Activated T-cell treated with anti-CD3 and anti-CD28 coated beads for 48 hours (primary cell): ENCODE measurements at regions not wholly inside any gene's neighbourhood (a gene's known extent, or its start where the extent isn't known, plus 50 kb on each side); places are given as distances from the start of the nearest gene placed in this dataset.

Experiments
- DNase-seq: peaks from one replicate; pipeline ENCODE4 v3.0.0-alpha.2; 2020; ENCODE audit warnings: low read depth

DNA sequence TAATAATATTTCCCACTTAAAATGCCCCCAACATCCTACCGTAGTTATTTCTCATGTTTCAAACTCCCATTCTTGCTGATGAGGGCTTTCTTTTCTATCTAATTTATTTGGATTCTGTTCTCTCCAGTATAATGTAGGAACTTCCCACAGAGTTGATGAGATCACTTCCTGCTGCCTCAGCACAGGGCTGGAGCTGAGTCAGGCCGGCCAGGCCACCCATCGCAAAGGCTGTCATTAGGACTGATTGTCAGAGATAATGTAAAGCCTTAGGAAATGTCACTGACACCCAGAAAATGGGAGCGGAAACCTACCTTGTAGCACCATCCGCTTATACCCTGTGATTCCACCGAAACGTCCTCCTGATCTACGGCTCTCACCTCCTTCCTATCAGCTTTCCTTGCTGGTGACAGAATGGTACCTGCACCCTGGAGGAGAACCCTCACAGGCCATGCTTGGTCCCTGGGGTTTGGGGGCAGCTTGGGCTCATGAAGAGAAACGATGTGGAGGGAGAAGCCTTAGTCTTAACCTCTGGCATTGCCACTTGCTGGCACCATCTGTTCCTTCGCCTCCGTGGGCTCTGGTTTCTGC is 672.8 kb upstream of the ID2 start:
- DNase-seq, result no peak

DNA sequence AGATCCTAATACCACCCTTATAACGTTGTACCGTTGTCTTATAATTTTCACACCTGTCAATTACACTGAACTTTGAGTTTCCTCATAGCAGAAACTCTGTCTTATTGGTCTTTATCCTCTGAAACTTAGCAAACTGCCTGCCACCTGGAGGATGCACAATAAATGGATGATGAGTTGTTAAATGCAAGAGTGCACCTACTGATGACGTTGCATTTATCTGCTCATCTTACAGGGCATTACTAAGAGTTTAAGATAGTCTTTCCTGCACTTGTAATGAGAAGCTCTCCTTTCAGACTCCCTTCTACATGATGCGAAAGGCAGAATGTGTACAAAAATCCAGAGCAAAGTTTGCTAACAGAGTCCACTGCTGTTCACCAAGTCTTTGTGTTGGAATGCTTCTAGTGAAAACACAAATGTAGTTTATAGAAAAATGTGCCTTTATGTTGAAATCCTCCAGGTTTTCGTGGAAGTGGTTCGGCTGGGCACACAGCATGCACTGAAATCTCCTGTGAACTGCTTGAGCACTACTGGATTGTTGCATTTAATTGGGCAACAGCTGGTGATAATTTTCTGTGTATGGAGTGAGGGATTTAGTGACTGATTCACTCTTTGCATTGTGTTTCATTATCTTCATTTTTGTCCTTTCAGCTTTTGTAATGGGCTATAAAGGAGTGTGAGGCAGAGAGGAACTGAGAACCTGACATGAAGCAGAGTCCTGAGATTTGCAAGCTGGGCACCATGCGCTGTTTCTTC is 665.8 kb upstream of the ID2 start:
- no peak for DNase-seq

DNA sequence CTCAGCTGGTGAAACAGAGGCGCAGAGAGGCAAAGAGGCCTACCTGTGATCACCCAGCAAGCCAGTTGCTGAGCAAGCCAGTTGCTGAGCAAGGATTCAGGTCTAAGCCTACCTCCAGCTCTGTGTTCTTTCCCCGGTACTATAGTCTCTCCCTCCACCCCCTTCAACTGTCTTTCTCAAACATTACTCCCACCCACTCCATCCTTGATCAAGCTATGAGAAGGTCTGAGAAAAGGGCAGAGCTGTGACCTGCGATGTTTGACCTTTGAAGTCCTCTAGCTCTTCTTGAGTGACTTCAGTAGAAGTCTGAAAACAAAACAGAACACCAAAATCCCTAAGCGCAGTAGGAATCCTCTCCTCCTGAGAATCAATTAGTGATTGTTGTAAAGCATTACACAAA is 665.2 kb upstream of the ID2 start:
- no peak for DNase-seq

DNA sequence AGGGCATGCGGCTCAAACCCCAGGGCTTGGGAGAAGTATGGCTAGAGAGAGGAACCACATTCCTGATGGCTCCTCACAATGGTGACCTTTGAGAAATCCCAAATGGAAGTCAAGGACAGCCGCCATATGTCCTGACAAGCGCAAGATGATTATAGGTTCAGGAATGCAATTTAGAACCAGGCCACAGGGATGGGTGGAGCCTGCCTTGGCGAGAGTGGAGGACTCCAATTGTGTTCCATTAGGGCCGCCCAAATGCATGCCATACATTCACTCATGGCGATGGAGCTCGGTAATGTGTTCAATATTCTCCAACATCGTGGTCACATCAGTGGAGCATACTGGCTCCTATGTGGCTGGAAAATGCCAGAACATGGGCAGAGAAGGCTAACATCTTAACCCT is 662.9 kb upstream of the ID2 start:
- no peak for DNase-seq

DNA sequence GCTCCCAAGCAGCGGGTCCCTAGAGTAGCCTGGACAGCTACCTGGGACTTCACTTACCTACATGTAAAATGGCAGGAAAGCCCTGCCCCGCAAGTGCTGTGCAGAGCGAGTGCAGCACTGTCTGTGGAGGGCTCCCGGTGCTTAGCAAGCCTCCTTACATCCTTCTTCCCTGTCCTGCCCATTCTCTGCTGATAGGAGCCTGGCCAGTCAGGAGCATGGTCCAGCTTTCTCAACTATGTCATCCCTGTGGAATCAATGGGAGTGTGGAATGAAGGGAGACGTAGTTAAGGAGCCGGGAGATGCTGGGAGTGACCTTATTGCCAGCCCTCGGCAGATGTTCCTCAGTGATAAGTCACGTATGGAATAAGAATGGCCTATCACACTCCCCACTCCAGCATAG is 661.9 kb upstream of the ID2 start:
- no peak for DNase-seq

DNA sequence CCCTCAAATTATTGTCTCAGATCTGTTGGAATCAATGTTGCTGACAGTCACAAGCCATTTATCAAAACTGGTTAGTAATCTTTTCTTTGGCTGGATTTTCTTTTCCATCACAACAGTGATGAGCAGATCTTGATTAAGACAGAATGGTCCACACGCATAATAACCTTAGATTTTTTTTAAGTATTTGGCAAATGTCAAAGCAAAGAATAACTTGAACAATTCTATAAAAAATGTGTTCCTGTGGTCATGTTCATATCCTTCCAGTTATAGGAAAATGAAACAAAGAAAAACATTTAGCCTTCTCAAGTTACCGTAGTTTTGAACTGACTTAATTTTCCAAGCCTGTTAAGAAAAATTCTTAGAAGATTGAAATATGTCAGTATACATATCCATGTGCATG is 659.9 kb upstream of the ID2 start:
- DNase-seq, result no peak

DNA sequence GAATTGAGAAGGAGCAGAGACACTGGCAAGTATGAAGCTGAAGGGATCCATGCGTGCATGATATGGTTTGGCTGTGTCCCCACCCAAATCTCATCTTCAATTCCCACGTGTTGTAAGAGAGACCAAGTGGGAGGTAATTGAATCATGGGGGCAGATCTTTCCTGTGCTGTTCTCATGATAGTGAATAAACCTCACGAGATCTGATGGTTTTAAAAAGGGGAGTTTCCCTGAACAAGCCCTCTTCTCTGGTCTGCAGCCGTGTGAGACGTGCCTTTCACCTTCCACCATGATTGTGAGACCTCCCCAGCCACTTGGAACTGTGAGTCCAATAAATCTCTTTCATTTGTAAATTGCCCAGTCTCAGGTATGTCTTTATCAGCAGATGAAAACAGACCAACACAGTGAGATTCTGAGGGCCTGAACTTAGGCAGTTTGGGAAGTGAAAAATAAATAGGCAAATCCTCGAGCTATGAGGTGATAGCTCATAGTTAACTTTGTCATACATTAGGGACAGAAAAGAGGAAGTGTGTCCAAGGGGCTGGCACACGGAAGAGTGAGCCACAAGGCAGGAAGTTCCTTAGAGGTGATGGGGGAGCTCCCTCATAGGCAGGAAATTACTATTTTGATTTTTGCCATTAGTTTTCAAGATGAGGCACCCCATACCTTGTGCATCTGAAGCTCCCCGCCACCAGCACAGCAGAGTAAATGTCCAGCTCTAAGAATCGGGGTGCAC is 658.8 kb upstream of the ID2 start:
- DNase-seq, result no peak

DNA sequence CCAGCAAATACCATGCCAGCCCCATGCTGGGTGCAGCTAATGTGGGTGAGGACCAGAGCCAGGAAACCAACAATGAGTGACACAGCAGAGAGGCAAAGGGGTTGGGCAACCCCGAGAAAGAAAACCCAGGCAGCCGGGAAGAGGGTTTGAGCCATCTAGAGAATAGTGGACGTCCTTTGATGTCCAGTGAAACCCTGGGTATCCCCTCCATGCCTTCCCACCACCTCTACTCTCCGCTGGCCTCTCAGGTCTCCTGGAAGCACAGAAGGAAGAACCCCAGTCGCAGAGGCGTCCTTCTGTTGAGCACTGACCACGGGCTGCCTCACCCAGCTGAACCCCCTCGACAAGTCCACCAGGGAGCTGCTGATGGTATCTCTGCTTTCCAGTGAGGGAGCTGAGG is 657.4 kb upstream of the ID2 start:
- no peak for DNase-seq

DNA sequence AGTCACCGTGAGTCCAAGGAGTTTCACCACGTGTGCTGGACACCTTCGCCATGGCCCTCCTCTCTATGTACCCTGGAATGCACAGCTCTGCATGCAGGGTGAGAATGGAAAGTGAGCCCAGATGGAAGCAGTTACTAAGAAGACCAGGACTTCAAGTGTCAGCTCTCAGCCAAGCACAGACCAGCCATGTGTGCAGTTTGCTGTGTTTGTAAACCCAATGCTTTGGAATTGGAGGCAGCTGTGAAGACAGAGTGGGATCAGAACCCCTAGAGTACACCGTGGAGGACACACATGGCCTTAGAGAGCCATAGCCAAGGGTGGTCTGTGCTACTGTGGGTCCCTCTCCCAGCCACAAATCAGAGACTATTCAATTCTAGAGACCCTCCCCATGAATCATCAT is 655.5 kb upstream of the ID2 start:
- no peak for DNase-seq

DNA sequence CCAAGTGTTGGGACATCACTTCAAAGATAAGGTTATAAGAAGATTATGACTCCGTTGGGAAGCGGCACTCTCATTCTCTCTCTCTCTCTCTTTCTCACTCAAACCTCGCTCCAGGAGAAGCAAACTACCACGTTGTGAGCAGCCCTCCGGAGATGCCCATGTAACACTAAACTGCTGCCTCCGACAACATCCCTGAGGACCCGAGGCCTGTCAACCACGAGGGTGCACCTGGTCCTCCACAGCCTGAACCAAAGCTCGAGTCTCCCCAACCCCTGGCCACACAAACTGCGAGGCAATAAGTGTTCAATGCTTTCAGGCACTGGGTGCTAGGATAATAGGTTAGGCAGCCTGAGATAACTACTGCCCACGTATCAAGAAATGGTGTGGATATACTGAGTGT is 654.5 kb upstream of the ID2 start:
- no peak for DNase-seq

DNA sequence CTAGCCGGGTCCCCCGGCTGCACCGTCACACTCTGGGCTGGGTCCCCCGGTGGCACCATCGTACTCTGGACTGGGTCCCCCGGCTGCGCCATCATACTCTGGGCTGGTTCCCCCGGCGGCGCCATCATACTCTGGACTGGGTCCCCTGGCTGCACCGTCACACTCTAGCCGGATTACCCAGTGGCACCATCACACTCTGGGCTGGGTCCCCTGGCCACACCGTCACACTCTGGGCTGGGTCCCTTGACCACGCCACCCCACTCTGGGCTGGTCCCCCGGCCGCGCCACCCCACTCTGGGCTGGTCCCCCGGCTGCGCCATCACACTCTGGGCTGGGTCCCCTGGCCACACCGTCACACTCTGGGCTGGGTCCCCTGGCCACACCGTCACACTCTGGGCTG is 653.8 kb upstream of the ID2 start:
- no peak for DNase-seq

DNA sequence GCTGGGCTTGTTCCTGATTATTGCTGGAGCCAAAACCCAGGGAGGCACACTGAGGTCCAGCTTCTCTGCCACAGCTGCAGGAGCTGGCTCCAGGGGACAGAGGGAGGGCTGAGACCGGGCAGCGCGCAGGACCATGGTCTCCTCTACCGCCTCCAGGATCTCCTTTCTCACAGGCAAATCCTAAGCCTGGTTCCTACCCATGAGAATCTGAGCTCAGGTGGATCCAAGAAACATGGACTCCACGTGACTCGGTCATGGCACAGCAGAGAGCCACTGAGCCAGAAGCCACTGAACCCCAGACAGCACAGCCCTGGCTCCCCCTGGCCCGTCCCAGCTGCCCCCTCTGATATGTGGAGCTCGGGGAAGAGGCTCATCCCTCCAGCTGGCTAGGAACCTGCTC is 653.4 kb upstream of the ID2 start:
- DNase-seq, result no peak

DNA sequence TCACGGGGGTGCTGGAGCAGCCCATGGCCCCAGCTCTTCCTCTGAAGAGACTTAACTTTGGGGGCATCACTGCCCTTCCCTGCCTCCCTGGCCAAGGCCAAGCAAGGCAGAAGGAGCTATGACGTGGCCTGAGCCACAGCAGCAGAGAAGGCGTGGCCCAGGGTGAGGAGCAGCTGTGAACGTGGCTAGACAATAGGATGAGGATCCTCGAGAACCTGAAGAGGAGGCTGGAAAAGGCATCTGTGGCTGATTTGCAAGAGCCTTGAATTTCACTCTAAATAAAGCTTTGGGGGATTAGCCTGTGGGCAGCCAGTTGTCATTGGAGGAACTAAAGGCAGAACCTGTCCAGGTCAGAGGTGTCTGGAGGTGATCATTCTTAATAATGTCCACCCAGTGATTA is 652.9 kb upstream of the ID2 start:
- no peak for DNase-seq

DNA sequence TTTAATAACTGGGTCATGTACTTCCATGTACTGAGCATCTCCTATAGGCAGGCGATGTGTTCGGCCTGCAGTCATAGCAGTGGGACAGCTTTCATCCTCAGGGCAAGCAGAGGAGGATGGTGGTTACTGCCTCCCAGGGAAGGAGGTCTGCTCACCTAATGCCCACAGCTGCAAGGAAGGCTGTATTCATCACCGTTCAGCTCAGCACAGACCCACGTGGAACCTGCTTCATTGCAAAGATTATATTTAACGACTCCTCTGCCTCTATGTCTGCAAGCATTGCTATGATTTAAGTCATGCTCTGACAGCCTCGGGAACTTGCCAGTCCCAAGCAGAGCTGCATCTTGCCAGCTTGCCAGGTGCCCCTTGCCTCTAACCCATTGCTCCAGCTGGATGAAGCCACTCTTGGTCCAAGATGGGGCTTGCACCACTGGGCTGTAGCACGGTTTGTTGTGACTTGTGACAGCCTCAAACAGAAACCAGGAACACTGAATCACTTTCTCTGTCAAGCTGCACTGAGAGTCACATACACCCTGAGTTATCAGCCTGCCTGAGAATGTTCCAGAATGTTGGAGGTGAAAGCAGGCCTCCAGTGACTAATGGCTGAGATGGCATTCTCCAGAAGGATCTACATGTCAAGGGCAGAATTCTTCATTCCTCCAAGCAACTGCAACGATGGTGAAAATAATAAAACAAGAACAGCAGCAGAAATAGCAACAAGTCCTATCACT is 651.1 kb upstream of the ID2 start:
- no peak for DNase-seq

DNA sequence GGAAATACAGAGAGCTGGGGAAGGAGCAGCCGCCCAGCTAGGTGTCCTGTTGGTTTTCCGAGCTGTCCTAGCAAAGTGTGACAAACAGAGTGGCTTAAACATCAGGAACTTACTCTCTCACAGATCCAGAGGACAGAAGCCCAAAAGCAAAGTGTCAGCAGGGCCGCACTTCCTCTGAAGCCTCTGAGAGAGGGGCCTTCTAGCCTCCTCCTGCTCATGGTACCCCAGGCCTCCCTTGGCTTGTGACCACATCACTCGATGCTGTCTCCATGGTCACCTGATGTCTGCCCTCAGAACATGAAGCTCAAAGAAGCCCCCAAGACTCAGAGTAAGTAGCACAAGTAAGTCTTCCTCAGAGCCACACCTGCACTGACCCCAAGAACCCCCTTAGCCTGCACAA is 650.5 kb upstream of the ID2 start:
- DNase-seq, result no peak

DNA sequence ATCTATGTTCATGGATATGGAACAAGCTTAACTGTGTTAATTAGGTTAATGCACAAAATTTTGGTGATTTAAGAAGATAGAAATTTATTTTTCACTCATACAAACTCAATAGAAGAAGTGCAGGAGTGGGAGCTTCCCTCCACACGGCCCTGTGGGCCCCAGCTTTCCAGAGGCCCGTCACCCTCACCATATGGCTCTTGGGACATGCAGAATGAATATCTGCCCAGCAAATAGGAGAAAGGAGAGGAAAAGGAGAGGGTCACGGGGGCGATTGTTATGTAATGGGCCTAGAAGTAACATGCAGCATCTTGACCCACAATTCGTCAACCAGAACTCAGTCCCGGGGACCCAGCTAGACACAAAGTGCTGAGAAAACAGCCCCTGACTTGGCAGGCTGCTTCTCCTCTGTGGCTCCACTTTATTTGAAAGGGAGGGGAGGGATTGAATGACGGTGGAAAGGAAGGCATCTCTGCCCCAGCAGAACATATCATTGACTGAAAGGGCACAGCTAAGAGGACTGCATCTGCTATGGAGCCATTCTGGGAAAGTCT is 648.2 kb upstream of the ID2 start:
- no peak for DNase-seq

DNA sequence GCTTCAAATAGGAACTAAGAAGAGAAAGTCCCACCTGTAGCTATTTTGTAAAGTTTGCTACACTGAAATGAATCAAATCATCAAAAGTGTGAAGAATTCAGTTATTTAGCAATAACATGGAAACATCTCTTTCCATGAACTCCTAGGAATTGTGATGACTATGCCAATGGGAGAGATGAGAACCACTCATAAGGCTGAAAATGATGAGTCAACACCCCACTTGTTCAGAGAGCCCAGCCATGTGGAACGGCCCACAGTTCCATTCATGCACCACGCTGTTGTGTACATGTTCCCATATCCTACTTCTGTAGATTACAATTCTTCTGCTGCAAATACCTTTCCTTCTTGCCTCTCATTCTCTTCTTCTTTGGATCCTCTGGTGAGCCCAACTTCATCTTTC is 645.5 kb upstream of the ID2 start:
- DNase-seq, result no peak

DNA sequence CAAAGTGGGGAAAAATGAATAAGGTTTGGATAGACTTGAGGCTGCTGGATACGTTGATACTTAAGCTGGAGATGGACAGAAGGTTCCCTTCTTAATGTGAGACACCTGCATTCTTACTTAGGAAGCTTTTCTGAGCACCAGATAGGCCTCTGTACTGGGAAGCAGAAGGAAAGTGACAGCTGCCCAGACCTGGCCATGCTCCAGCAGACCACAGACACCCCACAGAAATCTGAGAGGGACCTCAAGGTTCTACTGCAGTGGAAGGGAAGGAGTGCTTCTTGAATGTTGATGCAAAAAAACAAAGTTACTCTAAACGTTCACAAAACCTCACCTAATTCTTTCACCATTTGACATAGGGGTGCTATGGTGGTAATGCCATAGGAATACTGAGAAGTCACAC is 642.1 kb upstream of the ID2 start:
- DNase-seq, result no peak

DNA sequence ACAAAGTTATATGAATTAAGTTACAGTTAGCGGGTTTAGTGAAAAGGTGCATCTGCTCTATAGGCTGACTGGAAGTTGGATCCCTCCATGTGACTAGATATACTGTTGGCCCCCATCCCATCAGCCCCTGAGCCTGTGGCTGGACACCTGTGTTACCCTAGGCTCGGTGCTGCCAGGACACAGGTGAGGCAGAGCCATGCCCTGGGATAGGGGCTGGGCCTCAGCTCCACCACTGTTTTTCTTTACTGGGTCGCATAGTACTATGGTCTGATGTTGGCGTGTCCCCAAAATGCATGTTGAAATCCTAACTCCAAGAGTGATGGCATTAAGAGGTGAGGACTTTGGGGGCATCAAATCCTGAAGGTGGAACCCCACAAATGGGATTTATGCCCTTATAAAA is 638.6 kb upstream of the ID2 start:
- no peak for DNase-seq

DNA sequence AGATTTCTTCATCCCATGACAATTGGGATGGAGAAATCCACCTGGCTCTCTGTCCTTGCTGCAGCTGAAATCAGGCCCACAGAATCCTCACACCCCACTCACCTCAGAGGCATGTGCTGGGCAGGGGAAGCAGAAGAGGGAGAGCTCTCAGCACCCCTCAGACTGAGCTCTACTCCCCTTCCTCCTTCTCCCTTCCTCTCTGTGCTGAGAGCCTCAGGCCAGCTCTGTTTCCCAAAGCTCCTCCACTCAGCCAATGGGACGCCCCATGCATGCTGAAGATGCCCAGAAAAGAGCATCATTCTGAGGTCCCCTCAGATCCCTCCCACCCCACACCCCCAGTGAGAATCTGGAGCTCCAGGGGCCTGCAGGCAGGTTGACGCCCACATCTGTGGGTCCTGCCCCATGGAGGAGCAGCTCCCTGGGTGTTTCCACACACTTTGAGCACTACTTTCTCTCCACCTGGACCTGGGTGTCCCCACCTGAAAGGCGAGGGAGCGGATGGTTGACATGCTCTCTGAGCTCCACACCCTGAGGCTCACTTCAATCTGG is 637.7 kb upstream of the ID2 start:
- DNase-seq, result no peak

DNA sequence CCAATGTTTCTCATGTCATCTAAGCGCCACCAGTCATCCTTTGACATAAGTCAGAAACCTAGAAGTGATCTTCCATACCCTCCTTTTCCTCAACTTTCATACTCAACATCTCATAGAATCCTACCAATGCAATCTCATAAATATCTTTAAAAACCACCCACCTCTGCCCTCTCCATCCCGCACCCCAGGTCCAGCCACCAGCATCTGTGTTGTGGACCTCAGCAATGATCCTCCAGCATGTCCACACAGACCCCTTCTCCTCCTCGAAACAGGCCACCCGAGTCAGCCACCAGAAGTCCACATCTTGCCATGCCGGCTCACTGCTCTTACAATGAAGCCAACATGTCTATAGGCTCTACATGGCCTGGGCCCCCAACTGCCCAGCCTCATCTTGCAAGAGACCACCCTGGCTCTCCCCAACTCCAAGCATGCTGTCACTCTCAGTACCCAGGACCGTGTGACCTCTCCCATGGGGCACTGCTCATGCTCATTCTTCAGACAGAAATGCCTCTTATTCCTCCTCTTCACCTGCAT is 636.7 kb upstream of the ID2 start:
- no peak for DNase-seq

DNA sequence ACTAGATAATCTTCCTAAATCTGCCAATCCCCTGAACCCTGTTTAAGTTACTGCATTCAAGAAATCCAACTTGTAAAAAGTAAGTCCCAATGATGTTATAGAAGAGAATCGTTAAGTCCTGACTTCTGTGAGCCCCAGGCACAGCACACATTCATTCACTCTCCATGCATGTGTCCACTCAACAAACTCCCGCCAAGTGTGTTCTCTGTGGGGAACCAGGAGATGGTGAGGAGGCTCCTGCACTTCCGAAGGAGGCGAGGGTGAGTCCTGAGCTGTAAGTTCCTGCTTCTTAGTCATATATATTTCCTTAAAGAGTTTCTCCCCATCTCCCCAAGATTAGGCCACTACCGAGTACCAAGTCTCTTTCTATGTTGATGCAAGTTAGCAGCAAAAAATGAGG is 635.0 kb upstream of the ID2 start:
- no peak for DNase-seq
